ENCODE measurements at regions not wholly inside any gene's neighbourhood (a gene's known extent, or its start where the extent isn't known, plus 50 kb on each side); places are given as distances from the start of the nearest gene placed in this dataset.

GRCh38 chr10:58957517-58957916 lies 218.9 kb upstream of the PHYHIPL start:
- TF ChIP-seq CTCF (IDR thresholded peaks at IDR 0.05) (no peak), PREB (CRISPR knock-in tag; IDR thresholded peaks at IDR 0.05; ENCODE audit: borderline replicate concordance) (no peak), NFYB (CRISPR knock-in tag; conservative IDR thresholded peaks at IDR 0.05; ENCODE audit: low read depth) (no peak), CREB1 (CRISPR knock-in tag; IDR thresholded peaks at IDR 0.05) (no peak), ATF2 (CRISPR knock-in tag; IDR thresholded peaks at IDR 0.05; ENCODE audit: borderline replicate concordance, low read depth) (no peak), CBFB (CRISPR knock-in tag; IDR thresholded peaks at IDR 0.05; ENCODE audit: low read depth) (no peak)
